Activated CD4-positive, alpha-beta T cell treated with anti-CD3 and anti-CD28 coated beads, Interleukin-10, Interleukin-2, amounts not matched to agents 100 ng/mL and 50 ng/mL, durations not matched to agents 16 hours and 8 hours (primary cell): ENCODE measurements at regions not wholly inside any gene's neighbourhood (a gene's known extent, or its start where the extent isn't known, plus 50 kb on each side); places are given as distances from the start of the nearest gene placed in this dataset.

Experiments used
- DNase-seq: peaks from one replicate; pipeline ENCODE4 v3.0.0-alpha.2; 2020

DNA sequence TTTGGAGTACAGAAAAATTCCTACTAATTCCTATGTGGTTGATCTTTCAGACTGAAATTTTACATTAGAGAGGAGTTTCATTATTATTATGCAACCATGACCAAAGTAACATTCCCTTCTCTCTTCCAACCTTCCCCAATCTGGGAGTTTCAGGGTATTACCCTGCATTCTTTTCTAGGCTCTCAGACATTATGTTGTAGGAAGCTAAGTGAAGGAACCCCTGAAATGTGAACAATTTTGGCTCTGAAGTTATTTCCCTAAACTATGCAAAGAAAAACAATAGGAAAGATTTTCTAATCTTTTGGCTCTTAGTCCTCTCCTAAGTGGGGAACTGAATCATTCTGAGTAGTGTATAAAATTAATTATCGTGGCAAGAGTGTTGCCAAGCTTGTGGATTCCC is 63.3 kb upstream of the ZFAND5 start:
- DNase-seq: no peak

DNA sequence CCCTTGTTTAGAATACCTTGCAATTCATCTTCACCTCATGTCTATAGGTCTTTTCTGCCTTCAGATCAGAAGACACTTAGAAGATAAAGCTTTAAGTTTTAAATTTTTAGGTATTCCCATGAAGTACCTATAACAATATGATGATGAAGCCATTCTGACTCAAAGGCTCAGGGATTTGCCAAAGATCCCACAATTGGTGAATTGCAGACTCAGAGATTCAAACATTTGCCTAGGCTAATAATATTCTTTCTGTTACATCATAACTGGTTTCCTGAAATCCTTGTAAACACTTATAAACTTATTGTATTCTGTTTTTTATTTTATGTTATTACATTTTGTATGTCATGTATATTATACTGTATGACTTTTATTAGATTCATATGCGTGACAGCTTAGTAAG is 62.8 kb upstream of the ZFAND5 start:
- DNase-seq: no peak

DNA sequence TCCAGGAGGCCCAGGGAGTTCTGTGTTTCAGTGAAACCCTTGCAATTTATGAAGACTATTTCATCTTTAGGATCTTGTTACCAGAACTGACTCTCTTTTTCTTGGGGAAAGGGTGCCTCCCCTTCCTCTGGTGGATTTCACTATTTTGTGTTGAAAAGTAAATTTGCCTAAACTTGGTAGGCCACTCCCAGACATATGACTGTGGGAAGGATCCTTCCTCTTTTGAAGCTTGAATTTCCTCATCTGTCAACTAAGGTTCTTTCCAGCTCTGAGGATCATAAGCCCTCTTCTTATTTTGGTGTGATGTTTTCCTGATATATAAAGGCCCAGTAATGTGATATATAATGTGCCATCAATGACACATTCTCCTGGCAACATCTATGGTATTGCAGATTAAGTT is 59.1 kb upstream of the ZFAND5 start:
- no peak for DNase-seq

DNA sequence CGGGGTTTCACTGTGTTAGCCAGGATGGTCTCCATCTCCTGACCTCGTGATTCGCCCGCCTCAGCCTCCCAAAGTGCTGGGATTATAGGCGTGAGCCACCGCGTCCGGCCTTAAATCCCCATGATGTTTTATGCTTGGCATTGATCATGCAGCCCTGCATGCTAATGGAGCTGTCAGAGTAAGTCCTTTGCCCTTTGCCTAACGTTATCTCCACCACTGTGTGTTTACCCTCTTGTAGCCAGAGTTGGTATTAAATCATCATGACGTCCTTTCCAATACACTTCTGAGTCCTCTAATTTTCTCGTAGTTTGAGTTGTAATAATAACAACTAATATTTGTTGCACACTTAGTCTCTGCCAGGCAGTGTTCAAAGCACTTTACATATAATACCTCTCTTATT is 57.2 kb upstream of the ZFAND5 start:
- DNase-seq: no peak

DNA sequence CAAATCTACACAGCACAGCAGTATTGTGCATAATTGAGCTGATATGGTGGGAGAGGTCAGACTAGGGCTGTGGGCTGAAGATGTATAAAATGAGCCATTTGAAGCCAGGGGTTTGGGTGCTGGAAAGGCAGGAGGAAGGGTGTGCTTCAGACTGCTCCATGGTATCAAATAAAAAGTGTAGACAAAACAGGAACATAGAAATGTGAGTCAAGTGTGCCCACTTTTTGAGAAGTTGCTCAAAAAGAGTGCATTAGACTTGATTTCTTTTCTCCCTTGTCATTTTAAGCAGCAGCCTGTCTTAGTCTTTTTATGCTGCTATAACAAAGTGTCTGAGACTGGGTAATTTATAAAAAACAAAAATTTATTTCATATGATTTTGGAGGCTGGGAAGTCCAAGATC is 55.8 kb upstream of the ZFAND5 start:
- DNase-seq: no peak

DNA sequence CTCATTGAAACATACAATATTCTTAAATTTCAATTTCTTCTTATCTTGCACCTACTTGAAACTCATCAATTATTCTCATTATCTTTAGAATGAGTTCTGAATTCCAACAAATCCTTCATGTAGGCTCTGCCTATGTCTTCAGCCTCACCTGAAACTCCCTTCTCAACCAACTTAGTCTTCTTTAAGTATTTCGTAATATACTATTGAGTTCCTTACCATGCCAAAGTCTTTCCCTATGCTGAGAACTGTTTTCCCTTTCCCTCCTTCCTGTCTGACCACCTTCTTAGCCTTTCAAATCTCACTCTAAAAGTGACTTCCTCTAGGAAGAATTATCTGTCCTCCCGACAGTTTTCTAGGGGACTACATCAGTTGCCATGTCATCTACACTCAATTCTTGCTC is 50.9 kb upstream of the ZFAND5 start:
- no peak for DNase-seq

DNA sequence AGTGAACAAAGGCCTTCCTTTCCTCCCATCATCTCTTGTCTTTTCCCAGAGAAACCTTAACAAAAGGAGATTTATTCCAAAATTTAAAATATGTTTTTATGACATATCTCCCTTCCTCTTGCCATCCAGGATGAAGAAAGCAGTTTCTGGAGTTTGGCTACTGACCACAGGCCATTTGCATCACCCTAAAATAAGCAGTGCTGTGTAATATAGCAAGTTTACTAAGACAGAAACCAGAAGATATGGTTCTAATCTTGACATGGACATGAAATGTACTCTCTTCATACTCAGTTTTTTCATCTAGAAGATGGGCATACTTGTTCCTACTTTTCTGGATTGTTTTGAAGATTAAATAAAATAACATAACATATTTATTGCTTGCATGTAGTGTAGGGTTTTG is 50.2 kb upstream of the ZFAND5 start:
- peak; percentile 36 for DNase-seq
